AG08395 (cell line): ENCODE measurements at regions not wholly inside any gene's neighbourhood (a gene's known extent, or its start where the extent isn't known, plus 50 kb on each side); places are given as distances from the start of the nearest gene placed in this dataset.
"Not testable (repeated sequence)": the region's sequence is repeated elsewhere in the genome, so short reads cannot be mapped to it uniquely, and the experiment has no call there.

Experiments used
- DNase-seq: peaks from one replicate; pipeline ENCODE4 v3.0.0; 2012; ENCODE audit warnings: mixed read lengths, low spot score

DNA sequence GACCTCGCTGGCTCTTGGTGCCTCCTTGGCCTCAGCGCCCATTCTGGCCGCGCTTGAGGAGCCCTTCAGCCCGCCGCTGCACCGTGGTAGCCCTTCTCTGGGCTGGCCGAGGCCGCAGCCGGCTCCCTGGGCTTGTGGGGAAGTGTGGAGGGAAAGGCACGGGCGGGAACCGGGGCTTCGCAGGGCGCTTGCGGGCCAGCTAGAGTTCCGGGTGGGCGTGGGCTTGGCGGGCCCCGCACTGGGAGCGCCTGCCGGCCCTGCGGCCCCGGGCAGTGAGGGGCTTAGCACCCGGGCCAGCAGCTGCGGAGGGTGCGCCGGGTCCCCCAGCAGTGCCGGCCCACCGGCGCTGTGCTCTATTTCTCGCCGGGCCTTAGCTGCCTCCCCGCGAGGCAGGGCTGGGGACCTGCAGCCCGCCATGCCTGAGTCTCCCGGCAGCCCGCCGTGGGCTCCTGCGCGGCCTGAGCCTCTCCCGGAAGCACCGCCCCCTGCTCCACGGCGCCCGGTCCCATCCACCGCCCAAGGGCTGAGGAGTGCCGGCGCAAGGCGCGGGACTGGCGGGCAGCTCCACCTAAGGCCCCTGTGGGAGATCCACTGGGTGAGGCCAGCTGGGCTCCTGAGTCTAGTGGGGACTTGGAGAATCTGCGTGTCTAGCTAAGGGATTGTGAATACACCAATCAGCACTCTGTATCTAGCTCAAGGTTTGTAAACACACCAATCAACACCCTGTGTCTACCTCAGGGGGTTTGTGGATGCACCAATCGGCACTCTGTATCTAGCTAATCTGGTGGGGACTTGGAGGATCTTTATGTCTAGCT lies 141.1 kb downstream of the SLCO4C1 start:
- not testable (repeated sequence) for DNase-seq

DNA sequence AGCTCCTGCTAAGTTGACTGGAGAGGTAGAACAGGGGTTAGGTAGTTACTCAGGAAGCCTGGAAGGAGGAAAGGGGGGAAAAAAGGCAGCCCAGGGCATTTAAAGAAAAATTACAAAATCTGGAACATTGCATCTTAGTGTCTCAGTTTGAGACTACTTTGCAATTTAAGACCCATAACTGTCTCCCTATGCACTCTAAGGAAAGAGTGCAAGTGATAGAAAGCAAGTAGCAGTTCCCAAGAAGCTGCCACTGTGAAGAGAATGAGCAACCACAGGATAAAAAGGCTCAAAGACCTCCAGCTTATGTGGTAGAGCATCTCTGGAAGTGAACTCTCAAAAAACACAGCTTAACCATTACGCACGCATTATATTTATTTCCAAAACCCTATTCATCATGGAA lies 141.8 kb downstream of the SLCO4C1 start:
- DNase-seq = no peak

DNA sequence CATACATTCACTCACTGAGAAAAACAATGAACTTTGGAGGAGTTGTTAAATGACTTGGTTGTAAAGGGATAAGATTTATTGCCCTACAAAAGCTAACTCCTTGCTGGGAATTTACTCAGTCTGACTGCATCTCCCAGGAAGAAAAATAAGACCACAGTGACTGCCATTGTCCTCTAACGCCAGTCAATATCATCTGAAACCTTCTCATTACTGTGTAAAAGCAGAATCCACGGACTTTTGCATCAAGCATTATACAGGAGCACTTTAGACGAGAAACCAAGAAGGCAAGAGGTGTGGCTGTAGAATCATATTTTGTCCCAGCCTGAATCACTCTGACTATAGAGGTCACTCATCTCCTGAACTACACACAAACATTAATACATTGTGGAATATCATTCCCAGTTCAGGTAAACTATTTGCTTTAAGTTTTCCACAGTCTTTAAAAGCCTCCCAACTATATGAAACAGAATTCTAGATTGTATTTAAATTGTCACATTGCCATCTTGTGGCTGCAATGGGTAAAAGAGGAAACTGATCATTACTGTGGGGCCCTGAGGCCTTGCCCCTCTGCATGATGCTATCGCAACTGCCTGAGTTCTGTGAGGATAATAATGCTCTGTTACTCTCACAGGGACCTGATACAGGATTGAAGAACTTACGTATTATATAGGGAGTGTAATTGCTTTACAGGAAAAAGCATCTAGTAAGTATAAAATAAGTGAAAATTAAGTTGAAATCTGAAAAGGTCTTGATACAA lies 142.9 kb downstream of the SLCO4C1 start:
- no peak for DNase-seq

DNA sequence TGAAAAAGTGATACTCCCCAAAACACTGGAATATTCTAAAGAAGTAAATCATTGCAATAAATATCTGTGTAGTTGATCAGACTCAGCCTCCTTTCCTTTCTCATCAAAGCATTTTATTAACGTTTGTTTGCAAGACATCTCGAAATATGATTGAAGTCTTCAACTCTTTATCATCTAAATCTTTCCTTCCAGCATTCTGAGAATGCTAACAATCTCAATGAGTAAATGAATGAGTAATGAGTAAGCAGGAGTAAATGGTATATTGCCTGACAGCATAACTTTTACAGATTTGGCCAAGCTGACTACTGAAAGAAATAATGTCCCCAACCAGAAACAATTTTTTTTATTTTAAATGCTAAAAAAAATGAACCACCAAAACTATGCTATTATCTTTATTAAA lies 157.1 kb downstream of the SLCO4C1 start:
- no peak for DNase-seq

DNA sequence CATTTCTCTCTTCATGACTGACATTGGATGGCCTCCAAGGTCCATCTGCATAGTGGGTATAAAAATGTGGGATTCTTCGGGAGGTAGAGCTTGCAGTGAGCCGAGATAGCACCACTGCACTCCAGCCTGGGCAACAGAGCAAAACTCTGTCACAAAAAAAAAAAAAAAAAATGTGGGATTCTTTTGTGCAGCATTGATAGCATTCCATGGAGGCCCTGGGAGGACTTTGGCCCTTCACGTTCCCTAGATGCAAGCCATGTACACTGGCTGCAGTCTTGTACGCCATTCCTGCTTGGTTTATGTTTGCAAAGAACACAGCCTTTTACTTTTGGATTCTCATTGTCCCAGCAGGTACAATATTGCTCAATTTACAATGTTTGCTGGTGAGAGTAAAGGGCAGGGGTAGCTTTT lies 157.8 kb downstream of the SLCO4C1 start:
- DNase-seq = no peak

DNA sequence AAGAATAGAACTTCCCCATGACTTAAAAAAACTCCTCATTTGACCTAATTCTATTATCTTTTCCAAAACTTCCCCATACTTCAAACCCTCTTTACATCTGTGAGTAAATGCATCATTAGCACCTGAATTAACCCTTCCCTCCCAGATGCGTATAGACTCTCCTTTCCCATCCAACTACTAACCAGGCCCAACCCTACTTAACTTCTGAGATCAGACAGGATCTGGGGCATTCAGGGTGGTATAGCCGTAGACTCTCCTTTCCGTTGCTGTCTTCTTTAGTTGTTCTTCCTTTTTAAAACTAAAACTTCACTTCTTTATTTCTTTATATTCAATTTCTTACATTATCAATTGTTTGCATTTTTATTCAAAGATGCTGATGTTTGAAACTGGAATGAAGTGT lies 165.2 kb downstream of the SLCO4C1 start:
- DNase-seq = no peak

DNA sequence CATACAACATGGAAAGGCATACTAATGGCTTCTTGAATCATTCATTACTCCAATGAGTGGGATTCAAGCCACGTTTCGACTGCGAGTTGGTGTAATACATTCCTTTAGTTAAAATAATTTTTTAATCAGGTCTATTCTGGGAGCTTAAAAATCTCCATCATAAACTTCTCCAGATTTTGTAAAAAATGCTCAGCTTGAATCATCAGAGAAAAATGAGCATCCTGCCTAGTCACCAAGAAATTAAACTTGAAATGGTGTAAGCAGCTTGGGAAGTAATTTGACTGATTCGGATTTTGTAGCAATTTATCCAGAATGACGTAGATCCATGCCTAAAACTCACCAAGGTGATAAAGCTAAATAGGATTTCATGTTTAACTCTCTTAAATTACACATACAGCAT lies 165.7 kb downstream of the SLCO4C1 start:
- no peak for DNase-seq

DNA sequence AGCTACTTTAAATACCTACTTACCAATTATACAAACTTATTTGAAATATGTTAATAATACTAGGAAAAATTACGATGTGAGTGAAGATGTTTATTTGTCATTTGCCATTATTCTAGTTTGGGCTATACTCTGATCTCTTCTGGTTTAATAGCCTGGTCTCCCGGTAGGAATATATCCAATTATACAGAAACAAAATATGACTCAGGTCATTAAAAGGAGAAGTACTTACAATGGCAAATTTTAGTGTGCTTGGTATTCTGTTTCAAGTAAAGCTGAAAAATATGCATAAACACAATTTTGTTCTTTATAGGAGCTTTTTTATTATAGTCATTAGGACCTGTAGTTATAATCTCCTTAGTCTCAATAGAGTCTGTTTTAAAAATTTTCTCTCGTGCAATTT lies 176.8 kb downstream of the SLCO4C1 start:
- DNase-seq = no peak

DNA sequence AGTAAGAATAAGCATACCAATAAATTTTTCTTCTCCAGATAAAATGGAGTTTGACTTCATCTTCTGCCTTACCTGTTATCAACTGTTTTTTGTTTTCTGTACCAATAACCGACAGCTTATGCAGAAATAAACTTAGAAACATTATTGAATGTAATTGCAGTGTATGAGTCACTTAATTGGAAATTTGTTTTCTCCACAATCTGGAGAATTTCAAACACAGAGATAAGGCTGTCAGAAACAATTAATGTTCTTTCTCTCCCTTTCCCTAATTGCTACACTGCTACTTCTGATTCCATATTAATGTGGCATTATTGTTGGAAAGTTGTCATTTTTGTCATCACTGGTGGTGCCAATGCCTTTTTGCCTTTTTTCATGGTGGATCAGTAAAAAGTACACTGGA lies 180.3 kb downstream of the SLCO4C1 start:
- DNase-seq = no peak

DNA sequence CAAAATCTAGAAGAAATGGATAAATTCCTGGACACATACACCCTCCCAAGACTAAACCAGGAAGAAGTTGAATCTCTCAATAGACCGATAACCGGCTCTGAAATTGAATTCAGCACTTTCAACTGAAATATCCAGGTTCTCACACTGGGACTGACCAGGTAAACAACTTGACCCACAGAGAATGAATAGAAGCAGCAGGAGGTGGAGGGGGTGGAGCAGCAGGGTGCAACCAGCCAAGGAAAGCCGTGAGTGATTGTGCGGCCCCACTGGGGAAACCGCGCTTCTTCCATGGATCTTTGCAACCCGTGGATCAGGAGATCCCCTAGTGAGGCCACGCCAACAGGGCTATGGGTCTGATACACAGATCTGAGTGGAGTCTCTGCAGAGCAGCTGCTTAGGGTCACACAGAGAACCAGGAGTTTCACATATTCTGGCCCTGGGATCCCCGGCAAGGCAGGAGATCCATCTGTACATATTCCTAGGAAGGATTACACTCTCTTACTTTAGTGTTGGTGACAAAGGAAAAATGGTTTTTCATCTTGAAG lies 181.5 kb downstream of the SLCO4C1 start:
- no peak for DNase-seq

DNA sequence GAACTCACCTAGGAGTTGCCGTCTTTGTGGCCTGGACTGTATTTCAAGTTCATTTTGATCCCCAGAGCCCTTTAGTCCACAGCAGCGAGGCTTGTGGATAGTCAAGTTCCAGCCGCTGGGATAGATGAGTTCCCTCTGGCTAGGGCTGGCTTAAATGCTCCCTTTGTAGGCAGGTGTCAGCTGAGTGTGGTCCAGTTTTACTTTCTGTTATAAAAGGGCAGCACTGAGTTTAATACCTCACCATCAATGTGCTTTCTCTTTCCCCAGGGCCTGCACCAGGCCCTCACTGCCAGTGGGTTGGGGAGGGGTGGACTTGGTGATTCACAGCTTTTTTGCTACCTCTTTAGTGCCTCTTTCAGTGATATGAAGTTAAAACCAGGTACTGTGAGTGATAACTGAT lies 188.2 kb downstream of the SLCO4C1 start:
- DNase-seq = no peak

DNA sequence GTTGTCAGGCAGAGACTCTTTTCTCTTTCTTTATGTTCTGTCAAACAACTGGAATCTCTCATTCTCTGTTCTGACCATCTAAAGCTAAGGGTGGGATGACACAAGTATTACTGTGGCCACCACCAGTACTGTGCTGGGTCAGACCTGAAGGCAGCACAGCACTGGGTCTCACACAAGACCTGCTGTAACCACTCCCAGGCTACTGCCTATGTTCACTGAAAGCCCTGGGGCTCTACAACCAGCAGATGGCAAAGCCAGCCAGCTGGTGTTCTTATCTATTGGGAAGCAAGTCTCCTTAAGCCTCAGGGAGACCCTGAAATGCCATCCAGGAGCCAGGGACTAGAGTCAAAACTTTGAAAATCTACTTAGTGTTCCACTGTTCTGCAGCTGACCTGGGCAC lies 189.5 kb downstream of the SLCO4C1 start:
- no peak for DNase-seq

DNA sequence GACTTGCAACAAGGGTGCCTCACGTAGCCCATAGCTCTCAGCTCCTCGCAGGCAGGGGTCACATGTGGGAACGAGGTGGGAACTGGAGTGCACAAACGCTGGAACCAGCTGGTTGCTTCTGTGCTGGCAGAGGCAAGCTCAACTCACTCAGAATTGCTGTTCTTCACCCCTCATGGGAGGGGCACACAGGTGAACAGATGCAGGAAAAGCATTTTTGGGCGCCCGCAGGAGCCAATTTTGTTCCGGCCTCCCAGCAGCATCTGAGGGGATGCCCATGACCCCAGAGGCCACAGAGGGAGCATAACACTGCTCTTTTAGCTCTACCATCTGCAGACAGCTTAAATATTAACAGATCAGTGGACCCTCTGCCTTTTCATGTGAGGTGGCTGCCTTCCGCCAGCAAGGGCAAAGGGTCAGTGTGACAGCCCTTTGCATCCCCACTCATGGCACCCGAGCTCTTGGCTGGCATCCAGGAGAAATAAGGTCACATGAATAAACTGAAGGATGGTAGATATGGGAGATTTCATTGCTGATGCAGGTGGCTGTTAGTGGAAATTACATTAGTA lies 196.2 kb downstream of the SLCO4C1 start:
- no peak for DNase-seq

DNA sequence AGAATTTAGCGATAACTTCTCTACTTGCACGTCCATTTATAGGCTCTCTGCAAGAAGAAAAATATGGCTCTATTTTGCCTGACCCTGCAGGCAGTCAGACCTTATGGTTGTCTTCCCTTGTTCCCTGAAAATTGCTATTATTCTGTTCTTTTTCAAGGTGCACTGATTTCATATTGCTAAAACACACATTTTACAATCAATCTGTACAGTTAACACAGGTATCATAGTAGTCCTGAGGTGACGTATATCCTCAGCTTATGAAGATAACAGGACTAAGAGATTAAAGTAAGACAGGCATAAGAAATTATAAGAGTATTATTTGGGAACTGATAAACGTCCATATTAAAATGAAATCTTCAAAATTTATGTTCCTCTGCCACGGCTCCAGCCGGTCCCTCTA lies 197.0 kb downstream of the SLCO4C1 start:
- DNase-seq = not testable (repeated sequence)

DNA sequence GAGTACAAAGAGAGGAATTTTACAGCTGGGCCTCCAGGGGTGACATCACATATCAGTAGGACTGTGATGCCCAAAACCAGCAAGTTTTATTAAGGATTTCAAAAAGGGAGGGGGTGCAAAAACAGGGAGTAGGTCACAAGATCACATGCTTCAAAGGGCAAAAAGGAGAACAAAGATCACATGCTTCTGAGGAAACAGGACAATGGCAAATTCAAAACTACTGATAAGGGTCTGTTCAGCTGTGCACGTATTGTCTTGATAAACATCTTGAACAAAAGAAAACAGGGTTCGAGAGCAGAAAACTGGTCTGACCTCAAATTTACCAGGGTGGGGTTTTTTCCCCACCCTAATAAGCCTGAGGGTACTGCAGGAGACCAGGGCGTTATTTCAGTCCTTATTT lies 197.5 kb downstream of the SLCO4C1 start:
- DNase-seq = not testable (repeated sequence)

DNA sequence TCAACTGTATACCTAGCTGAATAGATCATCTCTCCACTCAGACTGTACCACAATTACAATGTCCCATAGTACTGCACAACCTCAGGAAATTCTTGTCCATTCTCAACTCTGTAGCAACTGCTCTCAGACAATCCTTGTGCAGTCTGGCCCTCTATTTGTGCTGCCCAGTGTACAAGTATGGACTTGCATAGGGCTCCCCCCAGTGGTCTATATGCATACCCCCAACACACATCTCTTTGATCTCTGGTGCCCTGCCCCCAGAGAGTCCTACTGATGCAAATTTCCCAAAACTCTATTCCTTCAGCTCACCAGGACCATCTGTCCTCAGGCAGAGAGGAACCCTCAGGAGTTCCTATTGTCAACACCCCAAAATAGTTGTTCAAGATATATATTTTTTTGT lies 205.3 kb downstream of the SLCO4C1 start:
- DNase-seq = no peak

DNA sequence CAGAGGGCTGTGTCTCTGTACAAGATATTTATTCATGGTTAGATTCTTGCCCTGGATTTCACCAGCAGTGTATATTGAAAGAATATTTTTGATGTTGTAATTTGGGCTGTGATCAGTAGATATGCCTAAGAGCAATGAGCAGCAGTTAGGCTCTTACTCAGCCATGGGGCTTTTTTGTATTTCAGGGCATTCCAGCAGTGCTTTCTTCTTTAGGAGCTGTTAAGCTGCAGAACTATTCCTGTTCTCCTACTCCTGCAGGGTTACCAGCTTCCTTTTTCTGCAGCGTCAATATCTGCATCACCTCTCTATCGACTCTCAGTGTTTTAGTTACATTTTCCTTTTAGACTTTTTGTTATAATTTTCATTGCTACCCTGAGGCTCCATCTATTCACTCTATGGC lies 206.2 kb downstream of the SLCO4C1 start:
- DNase-seq = no peak

DNA sequence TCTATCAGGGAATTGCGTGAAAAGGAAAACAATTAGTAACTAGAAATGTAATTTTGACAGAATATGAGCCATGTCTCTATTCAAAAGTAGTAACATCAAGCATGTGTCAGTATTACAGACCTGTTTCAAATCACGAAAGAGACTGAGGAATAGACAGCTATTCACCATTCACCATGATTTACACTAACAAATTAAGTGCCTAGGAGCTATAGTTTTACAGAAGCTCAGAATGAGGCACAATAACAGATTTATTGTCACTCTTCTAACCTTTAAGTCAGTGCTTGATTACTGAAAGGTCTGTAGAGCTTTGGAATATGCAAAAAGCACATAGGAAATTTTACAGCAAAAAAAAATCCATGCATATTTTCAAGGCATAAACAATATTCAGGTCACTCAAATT lies 208.2 kb downstream of the SLCO4C1 start:
- no peak for DNase-seq

DNA sequence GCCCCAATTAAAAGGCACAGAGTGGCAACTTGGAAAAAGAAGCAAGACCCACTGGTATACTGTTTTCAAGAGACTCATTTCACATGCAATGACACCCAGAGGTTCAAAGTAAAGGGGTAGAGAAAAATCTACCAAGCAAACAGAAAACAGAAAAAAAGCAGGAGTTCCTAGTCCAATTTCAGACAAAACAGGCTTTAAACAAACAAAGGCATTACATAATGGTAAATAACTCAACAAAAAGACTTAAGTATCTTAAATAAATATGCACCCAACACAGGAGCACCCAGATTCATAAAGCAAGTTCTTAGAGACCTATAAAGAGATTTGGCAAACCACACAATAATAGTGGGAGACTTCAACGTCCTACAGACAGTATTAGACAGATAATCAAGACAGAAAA lies 215.8 kb downstream of the SLCO4C1 start:
- DNase-seq = no peak

DNA sequence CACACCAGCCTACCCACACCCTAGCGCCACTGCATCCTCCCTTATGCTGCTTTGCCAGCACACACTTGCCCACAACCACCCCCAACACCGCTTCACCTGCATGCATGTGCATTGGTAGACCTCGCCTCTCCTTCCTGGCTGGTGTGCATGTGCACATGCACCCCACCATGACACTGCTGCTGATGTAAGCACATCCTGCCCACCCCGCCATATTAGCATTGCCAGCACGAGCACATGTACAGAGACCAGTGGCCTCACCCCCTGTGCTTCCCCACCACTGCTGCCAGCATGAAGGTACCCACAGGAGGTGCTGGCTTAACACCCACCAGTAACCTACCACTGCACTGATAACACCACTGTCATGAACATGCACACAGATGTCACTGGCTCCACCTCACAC lies 218.2 kb downstream of the SLCO4C1 start:
- DNase-seq = no peak

DNA sequence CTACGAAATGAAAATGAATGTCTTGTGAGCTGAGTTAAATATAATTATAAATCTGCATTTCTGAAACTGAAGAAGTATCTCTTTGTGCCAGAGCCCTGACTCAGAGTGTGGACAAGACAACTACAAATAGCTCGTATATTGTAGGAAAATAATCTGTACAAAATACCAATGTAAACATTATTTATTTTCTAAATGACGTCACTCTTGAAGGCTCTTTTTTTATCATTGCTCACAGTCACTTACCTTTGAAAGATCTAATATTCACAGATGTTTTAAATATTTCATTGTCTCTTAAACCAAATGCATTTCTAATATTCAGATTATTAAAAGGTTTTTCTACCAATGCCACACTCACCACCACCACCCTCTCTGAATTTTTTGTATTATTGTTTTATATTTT lies 226.1 kb downstream of the SLCO4C1 start:
- no peak for DNase-seq

DNA sequence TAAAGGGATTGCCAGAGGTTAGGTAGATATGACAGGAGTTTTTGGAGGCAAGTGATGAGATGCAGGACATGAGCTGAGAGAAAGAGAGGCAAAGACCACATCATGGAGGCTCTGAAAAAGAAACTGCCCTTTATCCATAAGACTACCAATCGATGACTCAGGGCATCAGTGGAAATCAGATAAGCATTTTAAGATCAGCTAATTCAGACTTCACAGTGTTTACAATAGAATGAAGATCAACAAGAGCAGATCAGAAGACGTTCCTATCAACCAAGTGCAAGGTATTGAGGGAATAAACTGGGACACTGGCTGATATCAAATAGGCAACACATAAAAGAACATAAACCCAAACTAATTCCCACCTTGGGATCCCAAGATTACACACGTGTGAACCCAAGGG lies 227.2 kb downstream of the SLCO4C1 start:
- DNase-seq = no peak

DNA sequence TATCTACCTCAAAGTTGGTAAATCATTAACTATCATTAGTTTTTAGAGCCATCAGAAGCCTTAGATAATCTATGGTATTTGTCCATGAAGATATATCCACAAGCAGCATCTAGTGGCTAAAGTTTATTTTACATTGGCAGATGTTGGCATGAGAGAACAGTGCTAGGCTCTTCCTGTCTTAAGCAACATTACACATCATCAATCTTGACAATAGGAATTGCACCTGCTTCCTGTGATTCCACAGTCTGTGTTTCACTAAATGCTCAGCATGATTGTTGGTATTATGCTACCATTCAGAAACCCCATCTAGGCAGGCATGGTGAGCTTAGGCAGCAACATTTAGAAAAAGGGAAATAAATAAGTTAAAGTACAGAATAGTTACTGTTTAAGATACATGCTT lies 246.6 kb downstream of the SLCO4C1 start:
- no peak for DNase-seq
